GM18520 (cell line): ENCODE measurements at regions not wholly inside any gene's neighbourhood (a gene's known extent, or its start where the extent isn't known, plus 50 kb on each side); places are given as distances from the start of the nearest gene placed in this dataset.

Experiments used
- ATAC-seq: cut with Tn5 transposase; IDR thresholded peaks from one replicate; pipeline ENCODE4 v1.9.1; 2021; ENCODE audit not compliant: unreplicated experiment

- no peak for ATAC-seq
These were observed 134.4 kb upstream of the ABCA1 start for GRCh38 chr9:105062222-105062855.

- no peak for ATAC-seq
These were observed 136.5 kb upstream of the ABCA1 start for GRCh38 chr9:105064248-105065097.

DNA sequence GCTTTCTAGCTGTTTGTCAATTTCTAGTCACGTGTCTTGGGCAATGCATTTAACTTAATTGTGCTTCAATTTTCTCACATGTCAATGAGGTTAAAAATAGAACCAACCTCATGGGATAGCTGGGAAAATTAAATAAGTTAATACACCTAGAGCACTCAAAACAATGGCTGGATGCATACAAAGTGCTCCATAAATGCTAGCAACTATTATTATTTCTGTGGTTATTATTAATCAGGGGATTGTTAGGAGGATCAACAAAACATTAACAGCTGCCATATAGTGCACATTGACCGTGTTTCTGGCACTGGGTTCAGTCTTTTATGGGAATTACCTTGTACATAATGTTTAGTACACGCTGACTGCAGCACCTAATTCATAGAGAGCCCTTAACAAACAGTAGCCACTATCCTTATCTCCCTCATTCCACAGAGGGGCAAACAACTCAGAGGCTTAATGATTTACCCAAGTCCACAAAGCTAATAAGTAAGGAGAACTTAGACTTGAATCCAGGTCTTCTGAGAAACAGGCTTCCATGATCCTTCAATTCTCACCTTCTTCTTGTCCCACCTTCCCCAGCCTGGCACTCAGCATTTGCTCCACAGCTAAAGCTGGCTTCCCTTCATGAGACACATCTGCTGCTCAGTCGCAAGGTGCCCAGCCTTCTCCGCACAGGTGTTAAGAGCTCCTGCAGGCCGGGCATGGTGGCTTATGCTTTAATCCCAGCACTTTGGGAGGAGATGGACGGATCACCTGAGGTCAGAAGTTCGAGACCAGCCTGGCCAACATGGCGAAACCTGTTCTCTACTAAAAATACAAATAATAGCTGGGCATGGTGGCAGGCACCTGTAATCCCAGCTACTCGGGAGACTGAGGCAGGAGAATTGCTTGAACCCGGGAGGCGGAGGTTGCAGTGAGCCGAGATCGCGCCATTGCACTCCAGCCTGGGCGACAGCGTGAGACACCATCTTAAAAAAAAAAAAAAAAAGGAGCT lies 137.4 kb upstream of the ABCA1 start:
- no peak for ATAC-seq

DNA sequence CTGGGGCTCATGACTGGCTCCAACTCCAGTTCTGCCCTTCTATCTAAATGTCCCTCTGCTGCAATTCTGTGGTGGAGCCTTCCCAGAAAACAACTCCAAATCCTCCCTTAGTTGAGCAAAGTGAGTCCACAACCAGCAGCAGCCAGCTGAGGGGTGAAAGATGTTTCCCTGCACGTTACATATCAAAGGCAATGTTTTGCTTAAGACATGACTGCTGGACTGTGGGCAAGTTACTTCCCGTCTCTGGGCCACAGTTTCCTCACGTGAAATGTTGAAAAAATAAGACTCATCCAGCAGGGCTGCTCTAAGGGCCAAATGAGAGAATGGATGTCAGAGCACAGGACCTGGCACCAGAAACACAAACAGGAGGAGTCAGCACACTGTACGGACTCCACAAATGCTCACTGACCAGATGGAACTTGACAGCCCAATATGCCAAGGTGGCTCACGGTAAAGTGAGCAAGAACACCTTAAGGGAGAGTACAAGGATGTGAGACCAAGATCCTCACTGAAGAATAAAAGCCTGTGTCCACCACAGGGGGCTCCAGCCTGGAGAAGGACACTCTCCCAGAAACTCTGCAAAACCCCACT lies 138.4 kb upstream of the ABCA1 start:
- no peak for ATAC-seq

DNA sequence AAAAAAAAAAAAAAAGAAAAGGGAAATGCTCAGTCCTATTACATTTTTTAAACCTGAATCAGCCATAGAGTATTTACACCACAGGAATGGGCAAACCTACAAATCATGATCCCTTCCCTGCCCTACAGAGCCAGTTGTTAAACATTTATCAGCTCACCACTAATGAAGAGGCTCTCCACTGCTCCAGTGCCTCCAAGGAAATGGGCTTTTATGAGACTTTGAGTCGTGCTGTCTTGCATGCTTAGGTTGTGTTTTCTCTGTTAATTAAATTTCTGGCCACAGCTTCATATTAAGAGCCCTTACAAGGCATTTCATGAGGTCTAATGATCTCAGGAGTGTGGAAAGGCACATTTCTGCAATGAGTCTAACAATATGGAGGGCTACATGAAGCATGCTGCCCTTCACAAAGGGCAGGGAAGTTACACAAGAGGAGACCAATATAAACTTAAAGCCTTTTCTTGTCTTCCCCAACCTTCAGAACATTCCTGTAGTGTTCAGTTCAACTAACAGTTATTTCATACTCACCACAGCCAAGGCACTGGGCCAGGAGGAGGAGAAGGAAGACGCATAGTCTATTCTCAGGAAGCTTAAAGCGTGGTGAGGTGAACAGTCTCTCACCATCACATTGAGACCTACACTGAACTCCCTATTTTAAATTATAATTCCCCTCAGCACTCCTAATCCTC lies 140.1 kb upstream of the ABCA1 start:
- no peak for ATAC-seq

GRCh38 chr9:105069285-105069684 lies 141.3 kb upstream of the ABCA1 start:
- no peak for ATAC-seq

GRCh38 chr9:105069696-105070095 lies 141.7 kb upstream of the ABCA1 start:
- no peak for ATAC-seq

GRCh38 chr9:105070176-105070575 lies 142.2 kb upstream of the ABCA1 start:
- no peak for ATAC-seq

DNA sequence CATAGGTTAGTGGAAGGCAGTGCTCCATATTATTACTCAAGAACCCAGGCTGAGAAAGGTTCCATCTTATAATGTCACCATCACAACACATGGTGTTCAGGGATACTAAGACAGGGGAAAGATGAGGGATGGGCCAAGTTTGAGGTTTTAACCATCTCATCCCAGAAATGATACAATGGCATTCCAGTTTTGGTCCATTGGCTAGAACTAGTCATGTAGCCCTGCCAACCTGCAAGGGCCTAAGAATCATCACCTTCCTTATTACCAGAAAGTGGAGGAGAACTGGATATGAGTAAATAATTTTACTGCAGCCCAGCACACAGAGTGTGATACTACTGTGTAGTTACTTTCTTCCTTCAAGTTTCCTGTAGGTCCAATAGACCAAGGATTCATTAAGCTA lies 144.5 kb upstream of the ABCA1 start:
- ATAC-seq: no peak

GRCh38 chr9:105073147-105073546 lies 145.2 kb upstream of the ABCA1 start:
- ATAC-seq: no peak

DNA sequence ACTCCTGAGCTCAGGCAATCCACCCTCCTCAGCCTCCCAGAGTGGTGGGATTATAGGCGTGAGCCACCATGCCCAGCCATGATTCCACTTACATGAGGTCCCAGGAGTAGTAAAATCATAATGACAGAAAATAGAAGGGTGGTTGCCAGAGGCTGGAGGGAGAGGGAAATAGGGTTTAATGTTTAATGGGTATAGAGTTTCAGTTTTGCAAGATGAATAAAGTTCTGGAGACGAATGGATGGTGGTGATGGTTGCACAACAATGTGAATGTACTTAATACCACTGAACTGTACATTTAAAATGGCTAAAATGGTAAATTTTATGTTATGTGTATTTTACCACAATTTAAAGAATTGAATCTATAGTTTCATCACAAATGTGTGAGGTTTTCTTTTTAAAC lies 146.5 kb upstream of the ABCA1 start:
- no peak for ATAC-seq

DNA sequence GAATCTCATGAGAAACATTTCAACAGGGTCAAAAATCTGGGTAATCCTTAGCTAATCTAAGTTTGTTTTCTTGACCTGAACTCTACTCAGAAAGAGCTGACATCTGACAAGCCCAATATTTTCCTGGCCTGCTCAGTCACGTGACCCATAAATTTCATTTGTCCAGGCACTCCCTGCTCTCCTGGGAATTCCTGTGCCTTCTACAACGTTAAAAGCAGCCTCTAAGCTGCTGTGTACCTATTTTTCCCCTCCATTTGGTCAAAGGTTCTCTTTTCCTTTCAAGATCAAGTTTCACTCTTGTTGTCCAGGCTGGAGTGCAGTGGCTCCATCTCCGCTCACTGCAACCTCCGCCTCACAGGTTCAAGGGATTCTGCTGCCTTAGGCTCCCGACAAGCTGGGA lies 148.8 kb upstream of the ABCA1 start:
- no peak for ATAC-seq

DNA sequence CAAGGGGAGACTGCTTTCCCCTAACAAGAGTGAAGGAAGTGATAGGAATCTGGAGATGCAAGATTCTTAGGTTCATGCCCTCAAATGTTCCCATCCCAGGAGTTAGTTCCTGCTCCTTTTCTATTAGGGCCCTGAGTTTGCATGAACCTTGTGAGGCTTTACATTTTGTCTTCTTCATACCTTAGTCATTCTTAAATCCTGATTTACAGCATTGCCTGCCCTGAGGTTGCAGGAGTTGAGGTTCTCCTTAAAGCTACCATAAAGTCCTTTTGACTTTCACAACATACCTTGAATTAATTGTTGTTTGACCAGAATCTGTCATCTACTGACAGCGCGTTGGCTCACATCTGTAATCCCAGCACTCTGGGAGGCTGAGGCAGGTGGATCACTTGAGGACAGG lies 151.5 kb upstream of the ABCA1 start:
- no peak for ATAC-seq

GRCh38 chr9:105082843-105083242 lies 154.9 kb upstream of the ABCA1 start:
- no peak for ATAC-seq

DNA sequence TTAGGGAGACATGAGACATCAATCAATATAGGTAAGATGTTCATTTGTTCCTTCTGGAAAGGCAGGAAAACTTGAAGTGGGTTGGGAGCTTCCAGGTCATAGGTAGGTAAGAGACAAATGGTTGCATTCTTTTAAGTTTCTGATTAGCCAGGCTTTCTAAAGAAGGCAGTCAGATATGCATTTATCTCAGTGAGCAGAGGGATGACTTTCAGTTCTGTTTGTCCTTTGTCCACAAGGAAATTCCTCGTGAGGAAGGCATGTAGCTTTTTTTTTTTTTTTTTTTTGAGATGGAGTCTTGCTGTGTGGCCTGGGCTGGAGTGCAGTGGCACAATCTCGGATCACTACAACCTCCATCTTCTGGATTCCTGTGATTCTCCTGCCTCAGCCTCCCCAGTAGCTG lies 155.3 kb upstream of the ABCA1 start:
- no peak for ATAC-seq

GRCh38 chr9:105087910-105088898 lies 156.2 kb upstream of the SLC44A1 start:
- ATAC-seq: no peak

DNA sequence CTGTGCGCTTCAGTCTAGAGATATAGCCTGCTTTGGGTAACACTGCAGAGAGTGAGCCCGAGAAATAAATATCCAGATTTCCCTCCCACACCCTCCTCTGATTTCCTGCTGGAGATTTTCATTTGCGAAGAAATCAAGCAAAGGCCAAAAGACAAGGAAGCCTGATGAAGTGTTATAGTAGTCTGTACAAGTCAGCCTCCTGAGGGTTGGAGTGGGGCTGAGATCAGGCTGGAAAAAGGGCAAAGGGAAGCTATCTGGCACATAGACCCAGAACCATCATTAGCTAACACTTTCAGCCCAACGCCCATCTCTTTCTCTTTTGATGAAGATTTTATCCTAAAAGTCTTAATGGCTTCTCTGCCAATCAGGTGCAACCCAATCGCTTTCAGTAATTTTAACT lies 154.6 kb upstream of the SLC44A1 start:
- no peak for ATAC-seq

DNA sequence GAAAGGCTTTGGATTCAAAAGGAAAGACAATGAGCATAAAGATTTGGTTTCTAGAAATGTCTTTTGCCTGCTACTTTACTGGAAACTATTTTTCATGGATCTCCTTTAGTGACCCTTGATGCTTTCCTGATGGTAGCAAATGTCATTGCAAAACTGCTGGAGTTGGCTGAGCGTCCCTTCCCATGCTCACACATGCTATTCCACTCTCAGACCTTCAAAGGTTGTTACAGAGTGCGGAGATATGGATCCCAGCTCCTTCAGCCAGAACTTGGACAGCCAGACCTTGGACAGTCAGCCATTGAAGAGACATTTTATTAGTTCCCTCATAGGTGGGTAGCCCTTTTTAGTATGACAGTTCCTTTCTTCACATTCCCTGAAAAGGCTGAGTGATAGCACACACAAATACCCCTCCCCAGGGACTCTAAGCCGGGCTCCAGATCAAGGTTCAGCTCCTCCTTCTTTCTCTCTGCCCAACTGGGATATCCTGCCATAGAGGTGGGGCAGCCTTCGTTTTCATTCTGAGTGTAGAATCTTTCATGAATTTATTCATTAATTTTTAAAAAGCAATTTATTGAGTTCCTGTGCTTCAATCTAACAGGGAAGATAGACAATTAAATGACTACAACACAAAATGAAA lies 153.3 kb upstream of the SLC44A1 start:
- no peak for ATAC-seq

DNA sequence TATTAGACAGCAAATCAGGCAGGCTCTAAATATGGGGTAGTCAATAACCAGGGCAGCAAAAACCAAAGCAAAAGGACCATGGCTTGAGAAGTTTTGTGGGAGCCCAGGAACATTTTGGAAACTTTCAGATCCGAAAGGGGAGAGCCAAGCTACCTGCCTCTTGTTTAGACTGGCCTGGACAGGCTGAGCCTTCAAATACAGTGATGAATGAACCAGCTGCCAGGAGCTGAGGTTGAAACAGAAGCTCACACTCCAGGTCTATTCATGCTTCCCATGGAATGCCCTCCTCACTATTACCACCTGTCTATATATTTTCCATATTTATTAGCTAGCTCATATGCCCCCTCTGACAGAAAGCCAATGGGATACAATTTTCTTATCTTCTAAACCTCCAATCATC lies 150.8 kb upstream of the SLC44A1 start:
- no peak for ATAC-seq
